ENCODE measurements at regions not wholly inside any gene's neighbourhood (a gene's known extent, or its start where the extent isn't known, plus 50 kb on each side); places are given as distances from the start of the nearest gene placed in this dataset.

DNA sequence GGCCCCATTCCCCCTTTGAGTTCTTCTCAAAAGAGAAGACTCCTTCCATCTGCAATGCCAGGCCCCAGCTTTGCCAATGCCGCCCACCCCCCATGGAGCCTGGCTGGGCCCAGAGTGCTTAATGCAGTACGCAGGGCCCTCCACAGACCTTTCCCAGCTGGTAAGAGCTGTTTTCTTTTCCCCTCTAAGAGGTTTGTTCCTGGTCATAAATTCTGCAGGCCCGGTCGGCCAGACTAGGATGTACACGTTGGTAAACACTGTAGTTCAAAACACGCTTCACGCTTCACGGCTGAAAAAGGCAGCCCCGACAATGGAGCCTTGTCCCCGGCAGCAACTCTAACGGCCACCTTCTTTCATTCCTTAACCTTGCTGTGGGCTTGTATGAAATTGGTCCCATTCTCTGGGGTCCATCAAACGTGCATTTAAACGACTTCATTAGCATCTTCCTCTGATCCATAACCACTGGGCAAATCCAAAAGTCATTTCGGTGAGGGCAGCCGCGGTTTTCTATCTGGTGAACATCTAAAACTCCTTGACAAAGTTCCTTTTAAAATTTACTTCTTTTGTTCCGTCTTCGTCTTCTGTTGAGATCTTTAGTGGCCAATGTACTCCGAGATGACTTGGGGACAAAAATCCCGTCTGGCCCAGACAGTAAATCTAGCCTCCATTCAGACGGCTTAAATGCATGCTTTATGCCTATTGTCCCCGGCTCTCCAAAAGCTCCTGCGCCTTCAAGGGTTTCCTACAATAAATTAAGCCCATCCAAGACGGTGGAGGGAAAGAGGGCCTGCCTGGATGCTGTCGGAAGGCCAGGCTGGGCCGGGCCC lies 60.0 kb upstream of the MYEOV start:
- Histone ChIP-seq H3K9me1 (ENCODE audit: control insufficient read depth, extremely low read depth, insufficient read depth, low read length) (no peaks in the 10 kb centered on the region), H4K20me1 (ENCODE audit: control insufficient read depth, extremely low read depth, insufficient read depth, low read length) (no peaks in the 10 kb centered on the region), H3K4me1 (ENCODE audit: control insufficient read depth, extremely low read depth, insufficient read depth, low read length) (no peaks in the 10 kb centered on the region), H3K4me3 (ENCODE audit: control insufficient read depth in 2 of 3, extremely low read depth in 1 of 3, insufficient read depth in 2 of 3, low read depth in 1 of 3, low read length in 3 of 3) (no peak overlapping the region), H3K36me3 (ENCODE audit: control insufficient read depth in 2 of 2, extremely low read depth in 1 of 2, insufficient read depth in 2 of 2, low read length in 2 of 2) (no peaks in the 10 kb centered on the region), H3K27me3 (ENCODE audit: control insufficient read depth, extremely low read depth, insufficient read depth, low read length) (peaks cover 2% of the 10 kb centered on the region), H3K9me3 (ENCODE audit: control insufficient read depth, low read depth, low read length) (no peaks in the 10 kb centered on the region), H3K27ac (ENCODE audit: control insufficient read depth, insufficient read depth, low read length) (no peak overlapping the region), H3K4me2 (ENCODE audit: control insufficient read depth, extremely low read depth, insufficient read depth, low read depth, low read length) (no peak overlapping the region), H2AFZ (ENCODE audit: control insufficient read depth, low read length) (no peak overlapping the region), H3K9ac (ENCODE audit: control insufficient read depth, extremely low read depth, insufficient read depth, low read length) (no peak overlapping the region), H3K79me2 (ENCODE audit: control insufficient read depth, insufficient read depth, low read length) (no peaks in the 10 kb centered on the region)
- TF ChIP-seq, protein P1, sequence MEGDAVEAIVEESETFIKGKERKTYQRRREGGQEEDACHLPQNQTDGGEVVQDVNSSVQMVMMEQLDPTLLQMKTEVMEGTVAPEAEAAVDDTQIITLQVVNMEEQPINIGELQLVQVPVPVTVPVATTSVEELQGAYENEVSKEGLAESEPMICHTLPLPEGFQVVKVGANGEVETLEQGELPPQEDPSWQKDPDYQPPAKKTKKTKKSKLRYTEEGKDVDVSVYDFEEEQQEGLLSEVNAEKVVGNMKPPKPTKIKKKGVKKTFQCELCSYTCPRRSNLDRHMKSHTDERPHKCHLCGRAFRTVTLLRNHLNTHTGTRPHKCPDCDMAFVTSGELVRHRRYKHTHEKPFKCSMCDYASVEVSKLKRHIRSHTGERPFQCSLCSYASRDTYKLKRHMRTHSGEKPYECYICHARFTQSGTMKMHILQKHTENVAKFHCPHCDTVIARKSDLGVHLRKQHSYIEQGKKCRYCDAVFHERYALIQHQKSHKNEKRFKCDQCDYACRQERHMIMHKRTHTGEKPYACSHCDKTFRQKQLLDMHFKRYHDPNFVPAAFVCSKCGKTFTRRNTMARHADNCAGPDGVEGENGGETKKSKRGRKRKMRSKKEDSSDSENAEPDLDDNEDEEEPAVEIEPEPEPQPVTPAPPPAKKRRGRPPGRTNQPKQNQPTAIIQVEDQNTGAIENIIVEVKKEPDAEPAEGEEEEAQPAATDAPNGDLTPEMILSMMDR (optimal IDR thresholded peaks at IDR 0.05 in 1 of 3, IDR thresholded peaks at IDR 0.05 in 1 of 3, conservative IDR thresholded peaks at IDR 0.05 in 1 of 3; ENCODE audit: extremely low read depth in 1 of 3, insufficient read depth in 2 of 3, low read length in 3 of 3): no peak
- no peak for TF ChIP-seq EZH2 (IDR thresholded peaks at IDR 0.05; ENCODE audit: low read length)
- FAIRE-seq (no peak), DNase-seq (ENCODE audit: low read depth, low spot score) (no peak)
- dilution Hi-C loops (cut with MboI; ENCODE audit: extremely low pct_ligation_motif_present, low sequenced_read_pairs): loop anchor here (25.0 kb wide), 1 partner anchor 122 kb away; no protein-coding TSS in a partner anchor

DNA sequence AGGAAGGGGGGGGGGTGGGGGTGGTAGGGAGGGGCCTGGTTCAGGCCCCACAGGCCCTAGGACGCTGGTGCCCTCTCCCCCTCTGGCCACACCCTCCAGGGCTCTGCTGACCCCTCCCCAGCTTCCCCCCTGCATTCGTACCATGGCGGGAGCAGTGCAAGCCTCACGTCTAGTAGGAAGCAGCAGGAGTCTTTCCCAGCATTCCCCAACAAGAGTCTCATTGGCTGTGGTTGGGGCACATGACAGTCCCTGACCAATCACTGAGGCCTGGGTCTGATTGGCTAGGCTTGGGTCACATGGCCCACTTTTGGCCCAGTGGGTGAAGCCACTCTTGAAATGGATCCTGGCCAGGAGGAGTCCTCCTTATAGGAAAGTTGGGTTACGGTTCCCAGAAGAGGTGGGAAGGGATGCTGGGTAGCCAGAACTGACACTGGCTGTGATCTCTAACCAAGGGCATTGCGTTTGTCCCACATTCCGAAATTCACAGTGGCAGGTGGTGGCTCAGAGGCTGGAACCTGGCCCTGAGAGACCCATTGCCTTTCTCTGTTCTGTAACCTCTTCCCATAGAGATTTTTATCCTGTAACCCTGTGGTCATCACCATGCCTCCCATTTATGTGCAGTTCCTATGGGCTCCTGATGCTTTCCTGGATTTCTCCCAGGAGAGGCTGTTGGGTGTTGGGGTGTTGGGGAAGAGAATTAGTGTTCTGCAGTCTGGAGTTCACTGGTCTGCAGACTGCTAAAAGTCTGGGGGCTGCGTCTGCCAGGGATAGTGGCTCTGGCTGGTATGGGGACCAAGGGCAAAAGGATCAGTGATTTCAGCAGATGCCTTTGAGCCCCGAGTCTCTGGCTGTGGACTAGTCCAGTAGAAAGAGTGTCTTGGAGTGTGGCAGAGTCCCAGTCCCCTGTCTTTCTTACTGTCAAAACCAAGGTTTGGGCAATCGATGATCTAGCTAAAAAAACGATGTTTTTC lies 58.9 kb upstream of the MYEOV start:
- no peak overlapping the region for H3K9ac ChIP-seq (ENCODE audit: control insufficient read depth, extremely low read depth, insufficient read depth, low read length)
- no peak overlapping the region for H3K4me2 ChIP-seq (ENCODE audit: control insufficient read depth, extremely low read depth, insufficient read depth, low read depth, low read length)
- peaks cover 2% of the 10 kb centered on the region for H3K27me3 ChIP-seq (ENCODE audit: control insufficient read depth, extremely low read depth, insufficient read depth, low read length)
- no peak overlapping the region for H2AFZ ChIP-seq (ENCODE audit: control insufficient read depth, low read length)
- H3K27ac ChIP-seq (ENCODE audit: control insufficient read depth, insufficient read depth, low read length): no peak overlapping the region
- no peaks in the 10 kb centered on the region for H3K9me3 ChIP-seq (ENCODE audit: control insufficient read depth, low read depth, low read length)
- H3K9me1 ChIP-seq (ENCODE audit: control insufficient read depth, extremely low read depth, insufficient read depth, low read length): no peaks in the 10 kb centered on the region
- FAIRE-seq (no peak), DNase-seq (ENCODE audit: low read depth, low spot score) (no peak)
- no peak overlapping the region for H3K4me3 ChIP-seq (ENCODE audit: control insufficient read depth in 2 of 3, extremely low read depth in 1 of 3, insufficient read depth in 2 of 3, low read depth in 1 of 3, low read length in 3 of 3)
- no peaks in the 10 kb centered on the region for H4K20me1 ChIP-seq (ENCODE audit: control insufficient read depth, extremely low read depth, insufficient read depth, low read length)
- no peaks in the 10 kb centered on the region for H3K36me3 ChIP-seq (ENCODE audit: control insufficient read depth in 2 of 2, extremely low read depth in 1 of 2, insufficient read depth in 2 of 2, low read length in 2 of 2)
- no peak for TF ChIP-seq EZH2 (IDR thresholded peaks at IDR 0.05; ENCODE audit: low read length)
- TF ChIP-seq, protein P1 (optimal IDR thresholded peaks at IDR 0.05 in 1 of 3, IDR thresholded peaks at IDR 0.05 in 1 of 3, conservative IDR thresholded peaks at IDR 0.05 in 1 of 3; ENCODE audit: extremely low read depth in 1 of 3, insufficient read depth in 2 of 3, low read length in 3 of 3): no peak
- H3K4me1 ChIP-seq (ENCODE audit: control insufficient read depth, extremely low read depth, insufficient read depth, low read length): no peaks in the 10 kb centered on the region
- dilution Hi-C loops (cut with MboI; ENCODE audit: extremely low pct_ligation_motif_present, low sequenced_read_pairs): loop anchor here (25.0 kb wide), 1 partner anchor 123 kb away; no protein-coding TSS in a partner anchor
- H3K79me2 ChIP-seq (ENCODE audit: control insufficient read depth, insufficient read depth, low read length): no peaks in the 10 kb centered on the region
